GM18868 (cell line): ENCODE measurements at regions not wholly inside any gene's neighbourhood (a gene's known extent, or its start where the extent isn't known, plus 50 kb on each side); places are given as distances from the start of the nearest gene placed in this dataset.

Experiments used
- ATAC-seq: cut with Tn5 transposase; IDR thresholded peaks from one replicate; pipeline ENCODE4 v1.9.1; 2021; ENCODE audit warnings: mild to moderate bottlenecking, moderate library complexity; ENCODE audit not compliant: unreplicated experiment

DNA sequence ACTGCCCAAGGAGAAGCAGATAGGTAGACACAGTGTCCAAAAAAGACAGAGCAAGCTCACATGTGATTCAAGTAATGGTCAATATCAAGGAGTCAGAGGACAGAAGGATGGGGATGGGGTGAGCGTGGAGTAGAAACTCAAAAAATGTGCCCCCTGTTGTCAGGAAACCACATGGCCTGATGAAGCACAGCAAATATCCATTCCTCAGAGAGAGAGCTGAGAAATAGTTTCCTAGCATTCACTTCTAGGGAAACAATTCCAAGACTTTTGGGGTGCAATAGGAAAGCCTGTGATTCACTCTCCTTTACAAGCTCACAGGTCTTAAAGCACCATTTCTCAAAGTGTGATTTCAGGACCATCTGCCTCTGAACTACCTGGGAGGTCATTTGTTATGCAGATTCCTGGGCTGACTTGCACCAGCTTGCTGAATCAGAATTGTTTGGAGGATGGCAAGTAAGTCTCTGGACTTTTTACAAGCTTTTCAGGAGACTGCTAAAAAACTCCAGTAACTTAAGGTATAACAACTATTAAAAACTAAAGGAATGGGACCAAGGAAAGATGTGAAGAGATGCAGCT, 432.8 kb downstream of the HDGFL1 start:
- no peak for ATAC-seq

DNA sequence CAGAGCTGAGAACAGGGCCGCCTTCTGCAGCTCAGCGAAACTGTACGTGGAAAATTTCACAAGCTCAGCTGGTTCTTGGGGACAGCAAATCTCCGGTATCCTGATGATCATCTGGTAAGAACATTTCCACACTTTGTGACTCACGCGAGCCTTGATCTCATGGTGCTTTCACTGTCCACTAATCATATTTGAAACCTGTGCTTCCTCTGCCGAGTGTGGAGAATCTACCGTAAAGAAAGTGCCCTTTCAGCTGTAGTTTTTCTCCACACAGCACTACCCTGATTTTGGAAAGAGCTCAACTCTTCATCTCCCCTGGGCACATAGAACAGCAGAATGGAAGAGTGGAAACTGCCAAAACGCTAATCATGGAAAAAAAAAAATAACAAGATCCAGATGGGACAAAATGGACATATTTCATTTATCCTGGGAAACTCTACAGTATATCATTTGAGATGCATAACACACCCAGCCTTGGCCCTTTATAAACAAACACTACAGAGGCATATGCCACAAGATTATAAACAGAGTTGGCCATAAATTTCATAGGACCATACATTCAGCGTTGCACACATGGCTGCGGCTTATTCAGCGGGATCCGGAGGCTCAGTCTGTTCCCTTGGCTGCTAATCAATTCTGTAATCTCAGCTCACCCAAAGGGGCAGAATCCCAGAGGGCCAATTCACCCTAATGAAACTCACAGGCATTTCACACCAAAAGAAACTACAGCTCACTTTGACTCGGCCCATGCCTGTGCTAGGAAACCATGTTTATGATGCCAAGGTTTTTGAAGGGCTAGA, 434.5 kb downstream of the HDGFL1 start:
- ATAC-seq, result no peak

DNA sequence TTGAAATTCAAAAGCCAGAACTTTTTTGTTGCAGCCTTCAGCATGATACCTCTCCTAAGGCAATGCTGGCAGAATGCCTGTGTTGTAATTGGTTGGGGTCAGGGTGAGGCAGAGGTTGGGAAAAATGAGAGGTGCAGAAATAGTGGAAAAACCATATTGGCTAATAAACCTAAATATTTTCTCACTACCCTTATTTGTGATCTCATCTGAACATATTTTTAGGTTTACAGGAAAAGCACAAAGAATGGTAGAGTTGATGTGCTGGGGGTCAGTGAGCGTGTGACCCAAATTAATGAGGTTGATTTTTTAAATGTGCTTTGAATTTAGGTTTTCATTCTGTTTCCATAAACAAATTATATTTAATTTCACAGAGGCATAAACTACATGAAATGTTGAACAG, 437.3 kb downstream of the HDGFL1 start:
- ATAC-seq, result no peak

DNA sequence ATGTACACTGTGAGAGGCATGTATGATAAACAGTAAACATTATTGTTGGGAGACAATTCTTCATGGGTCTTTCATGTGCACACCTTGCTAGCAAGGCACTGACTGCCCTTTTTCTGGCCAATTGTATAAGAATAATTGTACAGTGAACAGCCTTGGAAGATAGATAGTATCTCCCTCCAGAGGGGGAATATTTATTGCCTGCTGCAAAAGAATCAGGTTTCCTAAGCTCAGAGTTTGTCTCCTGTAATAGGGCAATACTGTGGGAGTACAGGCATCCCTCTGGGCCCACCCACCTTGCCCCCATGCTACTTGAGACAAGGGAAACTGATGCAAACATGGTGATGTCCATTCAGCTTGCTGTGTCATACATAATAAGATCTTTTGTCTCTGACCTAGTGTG, 442.2 kb downstream of the HDGFL1 start:
- ATAC-seq, result no peak

DNA sequence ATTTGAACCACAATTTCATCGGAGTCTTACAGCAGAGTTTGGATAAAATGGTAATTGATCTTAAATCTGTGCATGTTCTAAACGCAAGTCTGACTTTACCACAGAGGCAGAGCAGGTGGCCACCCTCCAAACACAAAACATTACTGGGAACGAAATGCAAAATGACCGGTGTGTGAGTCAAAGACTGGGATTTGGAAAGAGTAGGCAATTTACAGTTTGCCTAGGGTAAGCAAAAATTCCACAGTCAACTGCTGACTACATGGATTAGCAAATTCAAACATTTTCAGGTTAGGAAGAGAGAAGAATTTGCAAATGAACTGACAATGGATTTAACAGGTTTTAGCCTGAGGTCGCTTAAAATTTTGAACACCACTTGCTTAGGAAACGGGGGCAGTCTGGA, 444.4 kb downstream of the HDGFL1 start:
- no peak for ATAC-seq

DNA sequence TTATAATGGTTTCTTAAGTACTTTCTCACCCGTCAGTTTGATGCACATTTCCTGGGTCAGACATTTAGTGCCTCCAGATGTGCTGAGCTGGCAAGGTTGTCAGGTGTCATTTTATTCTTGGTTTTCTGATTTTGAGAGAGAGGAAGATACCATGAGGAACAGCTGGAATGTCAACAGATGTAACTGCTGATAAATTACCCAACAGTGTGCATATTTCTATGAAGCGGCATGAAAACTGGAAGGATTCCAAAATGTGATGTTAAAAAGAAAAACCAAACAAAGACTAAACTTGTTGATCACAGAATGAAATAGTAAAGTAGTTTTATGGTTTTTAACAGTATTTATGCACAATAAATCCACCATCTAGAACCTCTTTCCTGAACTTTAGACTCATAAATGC, 447.3 kb downstream of the HDGFL1 start:
- ATAC-seq, result no peak

DNA sequence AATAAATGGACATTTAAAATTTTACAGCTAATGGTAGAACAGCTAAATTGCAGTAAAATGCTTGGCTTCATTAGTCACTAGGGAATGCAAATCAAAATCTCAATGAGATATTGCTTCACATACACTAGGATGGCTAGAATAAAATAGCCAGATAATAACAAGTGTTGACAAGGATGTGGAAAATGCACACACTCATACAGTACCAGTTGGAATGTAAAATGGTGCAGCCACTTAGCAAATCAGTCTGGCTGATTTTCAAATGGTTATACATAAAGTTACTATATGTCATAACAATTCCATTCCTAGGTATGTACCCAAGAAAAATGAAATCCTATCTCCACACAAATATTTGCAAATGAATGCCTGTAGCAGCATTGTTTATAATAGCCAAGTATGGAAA, 452.1 kb downstream of the HDGFL1 start:
- no peak for ATAC-seq

DNA sequence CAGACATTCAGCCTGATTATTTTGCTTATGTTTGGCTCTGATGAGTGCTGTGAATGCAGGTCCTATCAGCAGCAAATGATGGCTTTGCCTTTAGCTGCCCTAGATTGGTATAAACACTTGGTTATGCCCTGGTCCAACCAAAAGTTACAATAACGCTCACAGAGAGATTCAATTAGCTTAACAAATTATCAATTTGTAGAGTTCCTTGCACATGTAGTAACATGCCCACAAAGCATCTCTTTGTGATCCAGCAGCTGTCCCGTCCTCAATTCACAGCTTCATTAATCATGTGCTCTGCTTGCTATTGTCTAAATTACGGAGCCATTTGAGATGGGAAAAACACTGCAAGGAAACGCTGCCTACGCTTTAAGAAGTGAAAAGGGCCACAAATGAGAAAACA, 457.9 kb downstream of the HDGFL1 start:
- ATAC-seq, result no peak

DNA sequence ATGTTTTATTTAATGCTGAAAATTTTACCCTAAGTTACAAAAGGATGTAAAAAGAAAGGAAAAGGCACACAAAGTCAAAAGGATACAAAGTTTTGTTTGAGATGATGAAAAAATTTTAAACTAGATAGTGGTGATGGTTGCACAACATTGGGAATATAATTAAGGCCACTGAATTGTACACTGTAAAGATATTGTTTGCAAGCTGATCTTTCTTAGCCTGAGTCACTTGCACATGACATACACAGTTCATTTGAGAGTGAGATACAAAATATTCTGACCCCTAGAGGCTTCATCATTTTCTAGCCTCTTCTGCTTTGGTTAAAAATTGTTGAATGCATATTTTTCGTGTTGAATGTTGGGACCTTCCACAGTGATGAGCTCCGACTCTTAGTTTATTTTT, 462.6 kb downstream of the HDGFL1 start:
- ATAC-seq, result no peak

DNA sequence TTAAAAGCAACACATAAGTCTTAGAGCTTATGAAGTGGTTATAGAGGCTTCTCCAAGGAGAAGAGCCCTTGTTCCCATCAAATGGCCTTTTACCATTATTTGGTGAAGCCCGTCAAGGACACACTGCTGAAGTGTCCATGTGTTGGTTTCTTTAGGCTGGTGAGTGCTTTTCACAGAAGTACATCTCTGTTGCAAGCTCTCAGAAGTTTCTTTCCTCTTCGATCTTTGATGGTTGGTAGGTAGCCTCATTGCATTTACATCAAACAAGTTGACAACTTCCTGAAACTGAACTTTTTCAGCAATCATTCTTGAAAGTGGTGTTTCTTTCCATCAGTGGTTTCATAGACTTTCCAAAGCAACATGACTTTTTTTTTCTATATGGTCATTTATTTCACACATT, 465.6 kb downstream of the HDGFL1 start:
- ATAC-seq, result no peak

DNA sequence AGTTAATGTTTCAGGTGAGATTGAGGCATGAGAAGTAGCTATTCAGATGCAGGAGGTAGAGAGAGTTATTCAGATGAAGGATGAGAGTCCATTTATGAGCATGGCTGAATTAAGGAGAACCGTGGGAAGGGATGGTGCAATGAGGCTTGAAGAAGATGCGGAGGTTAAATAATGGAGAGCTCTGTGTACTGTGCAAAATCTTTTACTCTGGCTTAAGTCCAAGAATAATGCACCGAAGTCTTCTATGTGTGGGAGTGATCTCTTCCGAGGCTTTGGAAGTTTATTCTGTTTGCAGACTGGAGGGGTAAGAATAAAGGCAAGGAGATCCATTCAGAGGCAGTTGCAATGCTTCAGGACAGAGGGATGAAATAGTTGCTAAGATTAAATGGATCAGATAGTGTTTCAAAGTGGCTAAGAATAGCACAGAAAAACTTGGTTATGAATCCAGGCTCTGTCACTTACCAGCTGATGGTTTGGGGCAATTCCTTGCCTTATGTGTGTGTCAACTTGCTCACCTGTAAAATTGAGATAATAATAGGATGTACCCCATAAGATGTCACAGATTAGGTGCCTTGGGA, 467.1 kb downstream of the HDGFL1 start:
- ATAC-seq, result no peak

DNA sequence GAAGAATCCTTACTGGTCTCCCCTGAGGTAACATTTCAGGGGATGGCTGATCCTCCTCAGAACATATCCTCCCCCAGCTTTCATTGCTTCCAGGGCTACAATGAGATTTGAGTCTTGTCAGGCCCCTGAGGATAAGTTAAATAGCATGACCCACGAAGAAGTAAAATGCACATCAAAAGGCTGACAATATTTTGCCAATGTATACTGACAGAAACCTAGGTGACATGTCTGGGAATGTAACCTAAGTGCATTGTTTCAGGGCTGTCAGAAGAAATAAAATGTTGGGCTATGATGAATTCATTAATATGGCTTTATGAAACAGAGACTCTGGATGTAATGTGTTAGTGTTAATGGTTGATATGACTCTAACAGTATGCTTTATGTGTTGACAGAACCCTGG, 471.5 kb downstream of the HDGFL1 start:
- no peak for ATAC-seq

DNA sequence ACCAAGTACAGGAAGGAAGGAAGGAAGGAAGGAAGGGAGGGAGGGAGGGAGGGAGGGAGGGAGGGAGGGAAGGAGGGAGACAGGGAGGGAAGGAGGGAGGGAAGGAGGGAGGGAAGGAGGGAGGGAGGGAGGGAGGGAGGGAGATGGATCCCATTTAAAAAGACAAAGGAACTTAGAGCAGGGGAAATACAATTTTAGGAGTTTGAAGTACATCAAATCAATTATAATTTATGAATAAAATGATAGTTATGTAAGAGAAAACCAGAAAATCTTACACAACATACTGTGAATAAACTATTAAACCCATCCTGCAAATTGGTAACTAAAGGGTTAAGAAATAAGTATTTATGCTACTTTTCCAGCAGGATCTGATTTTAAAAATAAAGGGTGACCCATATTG, 475.9 kb downstream of the HDGFL1 start:
- no peak for ATAC-seq

DNA sequence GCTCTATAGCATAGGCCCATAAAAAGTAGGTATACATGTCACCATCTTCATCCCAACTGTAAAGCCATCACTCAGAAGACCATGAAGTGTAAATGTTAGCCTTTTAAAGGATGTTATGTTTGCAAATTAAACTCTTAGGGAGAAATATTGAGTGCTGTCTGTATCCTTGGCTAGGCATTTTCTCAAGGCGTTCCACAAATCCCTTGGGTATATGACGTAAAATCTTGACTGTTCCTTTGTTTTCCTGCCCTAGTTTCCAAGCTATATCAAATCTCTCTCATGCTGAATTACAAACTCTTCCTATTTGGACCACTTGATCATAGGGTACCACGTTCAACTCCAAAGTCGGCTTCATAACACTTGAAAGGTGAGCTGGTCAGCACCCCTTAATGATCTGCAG, 486.2 kb downstream of the HDGFL1 start:
- no peak for ATAC-seq

DNA sequence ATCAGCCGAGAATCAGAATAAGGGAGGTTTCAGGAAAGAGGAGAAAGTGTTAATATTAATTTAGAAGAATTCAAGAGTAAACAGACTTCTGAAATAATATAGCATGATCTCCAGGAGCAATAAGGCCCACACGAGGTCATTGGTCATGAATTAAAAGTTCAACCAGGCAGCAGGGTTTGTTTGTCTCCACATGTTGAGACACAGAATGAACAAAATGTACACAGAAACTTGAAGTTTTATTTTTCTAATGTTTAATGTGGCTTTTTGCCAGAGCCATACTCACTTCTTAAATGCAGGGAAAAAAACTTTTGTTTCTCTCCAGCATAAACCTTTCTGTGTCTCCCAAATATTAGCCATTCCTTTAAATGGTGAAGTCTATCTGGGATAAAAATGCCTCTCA, 504.5 kb downstream of the HDGFL1 start:
- ATAC-seq, result no peak

DNA sequence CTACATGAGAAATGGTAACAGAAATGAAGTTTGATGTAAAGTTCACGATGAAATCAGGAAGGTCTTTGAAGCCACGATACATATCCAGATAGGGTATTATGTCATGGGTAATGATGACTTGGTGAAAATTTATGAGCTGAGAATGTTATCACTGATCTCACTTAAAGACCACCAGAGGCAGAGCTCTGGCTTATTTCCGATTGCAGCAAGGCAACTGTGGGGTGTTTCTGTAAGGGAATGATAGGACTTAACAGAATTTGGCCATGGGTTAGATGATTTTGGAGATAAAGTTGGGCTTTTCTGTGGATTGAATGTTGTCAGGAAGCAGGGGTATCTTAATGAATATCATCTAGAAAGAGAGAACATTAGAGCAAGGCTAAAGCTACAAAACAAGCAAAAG, 508.4 kb downstream of the HDGFL1 start:
- ATAC-seq, result no peak

DNA sequence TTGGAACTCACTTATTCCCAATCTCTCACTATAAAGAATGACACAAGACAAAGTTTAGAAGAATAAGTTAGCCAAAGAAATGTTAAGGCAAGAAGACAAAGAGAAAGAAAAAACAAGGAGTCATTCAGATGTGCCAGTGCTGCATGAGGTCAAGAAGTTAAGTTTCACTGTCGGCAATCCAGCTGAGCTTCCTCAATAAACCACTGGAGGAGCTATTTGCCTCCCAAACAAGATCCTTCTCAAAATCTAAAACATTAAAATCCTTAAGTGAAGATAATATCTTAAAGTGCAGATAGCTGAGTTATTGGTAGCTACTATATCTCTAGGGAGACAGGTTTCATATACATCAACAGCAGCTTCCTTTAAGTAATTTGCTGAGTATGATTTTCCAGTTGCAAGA, 512.3 kb downstream of the HDGFL1 start:
- ATAC-seq, result no peak

DNA sequence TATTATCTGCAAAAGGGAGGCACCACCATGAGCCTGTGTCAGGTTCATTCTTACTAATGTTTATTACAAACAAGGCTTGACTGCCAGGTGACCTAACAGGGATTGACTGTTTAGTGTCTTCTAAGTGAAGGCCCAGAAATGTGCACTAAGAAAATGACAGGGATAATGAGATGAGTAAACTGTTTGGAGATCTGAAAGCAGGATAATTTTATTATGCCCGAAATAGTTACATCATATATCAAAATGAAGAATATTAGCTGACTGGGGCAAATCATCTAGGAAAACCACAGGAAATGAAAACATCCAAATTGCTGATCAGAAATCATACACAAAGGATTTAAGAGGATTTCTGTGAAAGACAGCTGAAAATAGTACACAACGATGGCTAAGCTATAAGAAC, 516.7 kb downstream of the HDGFL1 start:
- ATAC-seq, result no peak

DNA sequence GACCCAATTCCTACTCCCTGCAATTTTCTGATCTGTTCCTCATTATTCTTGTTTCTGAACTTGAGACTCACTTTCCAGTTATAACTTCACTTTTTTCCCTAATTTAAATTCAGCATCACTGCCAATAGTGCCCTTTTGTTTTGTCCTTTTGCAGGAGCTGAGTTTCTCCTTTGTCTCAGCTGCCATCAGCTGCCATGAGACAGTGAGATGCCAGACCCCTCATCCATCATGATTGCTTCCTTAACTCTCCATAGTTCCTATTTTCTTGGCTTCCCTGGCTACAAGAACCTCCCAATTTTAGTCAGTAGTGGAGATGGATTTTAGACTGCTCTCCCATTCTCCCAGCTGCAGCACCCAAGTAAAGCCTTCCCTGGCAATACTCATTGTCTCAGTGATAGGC, 518.1 kb downstream of the HDGFL1 start:
- no peak for ATAC-seq

DNA sequence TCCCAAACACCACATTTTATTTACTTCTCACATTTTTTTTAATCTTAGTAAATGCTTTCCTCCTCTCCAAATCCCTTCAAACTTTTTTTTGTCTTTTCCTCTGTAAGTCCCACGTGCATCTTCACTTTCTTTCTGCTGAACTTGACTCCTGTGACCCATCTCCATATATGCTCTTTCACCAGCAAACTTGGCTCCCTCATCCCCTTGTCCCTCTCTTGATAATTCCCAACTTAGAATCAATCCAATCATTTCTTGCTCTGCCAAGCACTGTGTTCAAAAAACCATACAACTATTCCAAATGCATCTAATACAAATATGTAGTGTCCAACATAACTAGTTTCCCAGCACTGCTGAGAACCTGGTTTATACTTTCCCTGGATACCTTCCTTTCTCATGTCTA, 519.4 kb downstream of the HDGFL1 start:
- no peak for ATAC-seq

DNA sequence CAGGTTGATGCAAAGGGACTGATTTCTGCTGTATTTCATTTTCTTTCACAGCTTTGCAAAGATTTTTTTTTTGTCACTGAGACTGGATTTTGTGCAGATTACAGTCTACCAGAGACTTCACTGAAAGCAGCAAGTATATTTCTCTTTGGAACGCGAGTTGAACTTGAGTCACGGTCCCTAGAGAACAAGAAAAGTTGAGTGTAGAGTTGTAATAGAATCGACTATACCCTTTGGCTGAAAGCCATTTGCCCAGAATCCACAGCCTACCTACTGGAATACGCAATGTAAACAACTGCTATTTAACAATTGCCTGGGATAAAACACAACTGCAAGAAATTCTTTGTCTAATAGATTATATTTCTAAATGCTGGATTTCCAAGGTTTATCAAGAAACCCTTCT, 520.6 kb downstream of the HDGFL1 start:
- ATAC-seq, result no peak

DNA sequence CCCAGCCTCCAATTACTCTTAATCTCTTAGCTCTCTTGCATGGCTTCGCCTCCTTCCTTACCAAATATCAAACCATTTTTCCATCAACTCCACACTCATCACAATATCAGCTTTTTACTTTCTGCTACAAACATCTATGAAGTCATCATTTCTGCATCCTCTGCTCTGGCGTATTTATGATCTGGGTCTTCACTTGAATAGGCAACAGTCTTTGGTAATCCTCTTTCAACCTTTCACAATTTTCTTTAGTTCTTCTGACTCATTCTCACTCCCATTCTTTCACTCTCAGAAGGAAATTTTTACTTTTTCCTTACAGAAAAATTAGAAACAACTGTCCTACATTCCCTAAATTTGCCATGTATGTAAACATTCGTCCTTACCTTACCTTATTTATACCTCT, 522.4 kb downstream of the HDGFL1 start:
- ATAC-seq, result no peak

DNA sequence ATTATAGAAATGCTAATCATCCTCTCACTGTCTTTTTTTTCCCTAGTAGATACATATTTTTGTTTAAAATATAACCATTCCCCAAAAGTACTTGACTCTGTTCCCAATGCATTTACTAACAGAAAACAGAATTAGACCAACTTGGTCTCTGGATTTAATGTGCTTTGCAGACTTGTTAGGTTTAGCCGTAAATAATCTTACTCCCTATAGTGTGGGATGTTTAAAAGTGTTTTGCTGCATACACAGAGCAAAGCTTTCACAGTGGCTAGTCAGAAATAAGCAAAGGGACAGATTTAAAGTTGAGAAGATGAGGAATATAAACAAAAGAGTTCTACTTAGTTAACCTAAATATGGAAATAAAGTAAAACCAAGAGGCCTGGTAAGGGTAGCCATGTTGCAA, 527.5 kb downstream of the HDGFL1 start:
- no peak for ATAC-seq
